ENCODE measurements at regions not wholly inside any gene's neighbourhood (a gene's known extent, or its start where the extent isn't known, plus 50 kb on each side); places are given as distances from the start of the nearest gene placed in this dataset.

GRCh38 chr10:117694190-117694589 is 151.6 kb downstream of the EMX2 start:
- Histone ChIP-seq H3K36me3 (ENCODE audit: insufficient read depth) (no peaks in the 10 kb centered on the region), H3K79me2 (ENCODE audit: insufficient read depth, low read depth) (no peaks in the 10 kb centered on the region)

DNA sequence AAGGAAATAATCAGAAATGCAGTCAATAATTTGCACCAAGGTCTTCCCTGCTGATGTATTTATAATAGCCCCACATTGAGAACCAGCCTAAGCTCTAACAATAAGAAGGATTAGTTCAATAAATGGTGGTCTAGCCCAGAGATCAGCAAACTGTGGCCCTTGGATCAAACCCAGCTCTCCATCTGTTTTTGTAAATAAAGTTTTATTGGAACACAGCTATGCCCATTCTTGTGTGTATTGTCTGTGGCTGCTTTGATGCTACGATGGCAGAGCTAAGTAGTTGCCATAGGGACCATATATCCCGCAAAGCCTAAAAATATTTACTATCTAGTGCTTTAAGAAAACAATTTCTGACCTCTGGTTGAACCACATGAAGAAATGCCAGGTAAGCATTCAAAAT is 154.9 kb downstream of the EMX2 start:
- H3K27ac ChIP-seq, result no peak overlapping the region
- H3K36me3 ChIP-seq (ENCODE audit: insufficient read depth), result no peaks in the 10 kb centered on the region
- no peak overlapping the region for H3K9ac ChIP-seq

More at GRCh38 chr10:117694190-117694589, 151.6 kb downstream of the EMX2 start:
- TF ChIP-seq, protein P1, sequence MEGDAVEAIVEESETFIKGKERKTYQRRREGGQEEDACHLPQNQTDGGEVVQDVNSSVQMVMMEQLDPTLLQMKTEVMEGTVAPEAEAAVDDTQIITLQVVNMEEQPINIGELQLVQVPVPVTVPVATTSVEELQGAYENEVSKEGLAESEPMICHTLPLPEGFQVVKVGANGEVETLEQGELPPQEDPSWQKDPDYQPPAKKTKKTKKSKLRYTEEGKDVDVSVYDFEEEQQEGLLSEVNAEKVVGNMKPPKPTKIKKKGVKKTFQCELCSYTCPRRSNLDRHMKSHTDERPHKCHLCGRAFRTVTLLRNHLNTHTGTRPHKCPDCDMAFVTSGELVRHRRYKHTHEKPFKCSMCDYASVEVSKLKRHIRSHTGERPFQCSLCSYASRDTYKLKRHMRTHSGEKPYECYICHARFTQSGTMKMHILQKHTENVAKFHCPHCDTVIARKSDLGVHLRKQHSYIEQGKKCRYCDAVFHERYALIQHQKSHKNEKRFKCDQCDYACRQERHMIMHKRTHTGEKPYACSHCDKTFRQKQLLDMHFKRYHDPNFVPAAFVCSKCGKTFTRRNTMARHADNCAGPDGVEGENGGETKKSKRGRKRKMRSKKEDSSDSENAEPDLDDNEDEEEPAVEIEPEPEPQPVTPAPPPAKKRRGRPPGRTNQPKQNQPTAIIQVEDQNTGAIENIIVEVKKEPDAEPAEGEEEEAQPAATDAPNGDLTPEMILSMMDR (conservative IDR thresholded peaks at IDR 0.05; ENCODE audit: low read depth, low read length), result no peak
- Histone ChIP-seq H2AFZ (ENCODE audit: low read depth) (no peak overlapping the region), H3K4me1 (ENCODE audit: low read depth, poor library complexity, severe bottlenecking) (no peaks in the 10 kb centered on the region), H3K4me2 (no peak overlapping the region), H3K27ac (no peak overlapping the region), H3K27me3 (ENCODE audit: insufficient read depth, low read depth) (no peaks in the 10 kb centered on the region), H3K9ac (no peak overlapping the region), H3K4me3 (IDR thresholded peaks at IDR 0.05; ENCODE audit: insufficient read depth, low read depth, low read length) (no peak overlapping the region), H4K20me1 (ENCODE audit: insufficient read depth) (no peaks in the 10 kb centered on the region)

DNA sequence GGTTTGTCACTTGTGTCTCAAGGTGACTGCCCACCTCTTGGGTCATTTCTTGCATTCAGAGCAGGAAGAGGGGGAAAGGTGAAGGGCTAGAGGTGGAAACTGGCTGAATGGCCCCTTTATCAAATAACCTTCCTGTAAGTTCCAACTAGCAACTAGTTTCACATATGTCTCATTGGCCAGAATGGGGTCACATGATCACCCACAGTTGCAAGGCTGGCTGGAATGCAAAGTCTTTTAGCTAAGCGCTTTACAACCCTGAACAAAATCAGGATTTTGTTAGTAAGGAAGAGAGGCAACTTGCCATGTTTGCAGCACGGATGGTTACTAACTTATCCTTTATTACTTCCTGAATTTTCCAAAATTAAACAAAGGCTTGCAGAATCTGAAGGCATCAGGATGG is 156.3 kb downstream of the EMX2 start:
- TF ChIP-seq, protein P1 (conservative IDR thresholded peaks at IDR 0.05; ENCODE audit: low read depth, low read length), result no peak
- Histone ChIP-seq H3K4me3 (IDR thresholded peaks at IDR 0.05; ENCODE audit: insufficient read depth, low read depth, low read length) (no peak overlapping the region), H3K27ac (no peak overlapping the region), H3K36me3 (ENCODE audit: insufficient read depth) (no peaks in the 10 kb centered on the region), H3K79me2 (ENCODE audit: insufficient read depth, low read depth) (no peaks in the 10 kb centered on the region), H4K20me1 (ENCODE audit: insufficient read depth) (no peaks in the 10 kb centered on the region), H3K9ac (no peak overlapping the region), H3K4me2 (no peak overlapping the region), H3K27me3 (ENCODE audit: insufficient read depth, low read depth) (no peaks in the 10 kb centered on the region), H3K4me1 (ENCODE audit: low read depth, poor library complexity, severe bottlenecking) (no peaks in the 10 kb centered on the region), H2AFZ (ENCODE audit: low read depth) (no peak overlapping the region)

More for the DNA sequence above, 154.9 kb downstream of the EMX2 start:
- H3K79me2 ChIP-seq (ENCODE audit: insufficient read depth, low read depth), result no peaks in the 10 kb centered on the region
- H3K27me3 ChIP-seq (ENCODE audit: insufficient read depth, low read depth), result no peaks in the 10 kb centered on the region
- no peak overlapping the region for H3K4me3 ChIP-seq (IDR thresholded peaks at IDR 0.05; ENCODE audit: insufficient read depth, low read depth, low read length)
- H3K4me2 ChIP-seq, result no peak overlapping the region
- H2AFZ ChIP-seq (ENCODE audit: low read depth), result no peak overlapping the region
- no peaks in the 10 kb centered on the region for H3K4me1 ChIP-seq (ENCODE audit: low read depth, poor library complexity, severe bottlenecking)
- H4K20me1 ChIP-seq (ENCODE audit: insufficient read depth), result no peaks in the 10 kb centered on the region
- TF ChIP-seq, protein P1 (conservative IDR thresholded peaks at IDR 0.05; ENCODE audit: low read depth, low read length), result no peak

- Histone ChIP-seq H3K4me3 (IDR thresholded peaks at IDR 0.05; ENCODE audit: insufficient read depth, low read depth, low read length) (no peak overlapping the region), H3K27ac (no peak overlapping the region), H3K9ac (no peak overlapping the region), H3K4me2 (no peak overlapping the region), H3K27me3 (ENCODE audit: insufficient read depth, low read depth) (no peaks in the 10 kb centered on the region), H4K20me1 (ENCODE audit: insufficient read depth) (no peaks in the 10 kb centered on the region), H2AFZ (ENCODE audit: low read depth) (no peak overlapping the region), H3K79me2 (ENCODE audit: insufficient read depth, low read depth) (no peaks in the 10 kb centered on the region), H3K4me1 (ENCODE audit: low read depth, poor library complexity, severe bottlenecking) (no peaks in the 10 kb centered on the region), H3K36me3 (ENCODE audit: insufficient read depth) (no peaks in the 10 kb centered on the region)
- TF ChIP-seq, protein P1 (conservative IDR thresholded peaks at IDR 0.05; ENCODE audit: low read depth, low read length), result no peak
Observed at GRCh38 chr10:117699436-117700075, 157.0 kb downstream of the EMX2 start.

Measured in KMS-11 (cell line).